Liver (tissue), 3 donors: ENCODE measurements at regions not wholly inside any gene's neighbourhood (a gene's known extent, or its start where the extent isn't known, plus 50 kb on each side); places are given as distances from the start of the nearest gene placed in this dataset.

Source experiments
- EGR1 ChIP-seq, 2 donors: IDR thresholded peaks; 2 replicates each; pipeline ENCODE4 v1.6.1; 2016 to 2018; ENCODE audit warnings: antibody characterized with exemption in 2 of 2, low read depth in 2 of 2
- FOXA1 ChIP-seq: IDR thresholded peaks from 2 replicates; pipeline ENCODE4 v1.6.1; 2016; ENCODE audit warnings: antibody characterized with exemption
- FOXA2 ChIP-seq: IDR thresholded peaks from 2 replicates; pipeline ENCODE4 v1.6.1; 2016; ENCODE audit warnings: antibody characterized with exemption
- JUND ChIP-seq, 2 donors: IDR thresholded peaks; 2 replicates each; pipeline ENCODE4 v1.6.1; 2016; ENCODE audit warnings: antibody characterized with exemption in 2 of 2
- NR2F2 ChIP-seq: IDR thresholded peaks from 2 replicates; pipeline ENCODE4 v1.6.1; 2016; ENCODE audit warnings: antibody characterized with exemption
- RAD21 ChIP-seq, 2 donors: IDR thresholded peaks; 2 replicates each; pipeline ENCODE4 v1.6.1; 2016; ENCODE audit warnings: antibody characterized with exemption in 2 of 2, mild to moderate bottlenecking in 2 of 2
- TAF1 ChIP-seq: conservative IDR thresholded peaks from 2 replicates; pipeline ENCODE4 v1.6.1; 2016; ENCODE audit warnings: antibody characterized with exemption, mild to moderate bottlenecking
- YY1 ChIP-seq: IDR thresholded peaks from 2 replicates; pipeline ENCODE4 v1.6.1; 2016; ENCODE audit warnings: antibody characterized with exemption, mild to moderate bottlenecking
- TF ChIP-seq, protein P1 (sequence below): fragments of 150-350 bp; IDR thresholded peaks from 2 replicates; pipeline ENCODE4 v1.5.1; 2017; ENCODE audit warnings: improper control_type of control experiment, low read depth, low read length; ENCODE audit not compliant: missing input control
- TF ChIP-seq, protein P2 (sequence below): IDR thresholded peaks from 2 replicates; pipeline ENCODE4 v1.6.1; 2016; ENCODE audit warnings: antibody characterized with exemption
- TF ChIP-seq, protein P3 (sequence below): IDR thresholded peaks from 2 replicates; pipeline ENCODE4 v1.6.1; 2016; ENCODE audit warnings: antibody characterized with exemption, mild to moderate bottlenecking
- TF ChIP-seq, protein P4 (sequence below): IDR thresholded peaks from 2 replicates; pipeline ENCODE4 v1.6.1; 2016; ENCODE audit warnings: antibody characterized with exemption
- donor health status: healthy.
- donor health status: healthy.

DNA sequence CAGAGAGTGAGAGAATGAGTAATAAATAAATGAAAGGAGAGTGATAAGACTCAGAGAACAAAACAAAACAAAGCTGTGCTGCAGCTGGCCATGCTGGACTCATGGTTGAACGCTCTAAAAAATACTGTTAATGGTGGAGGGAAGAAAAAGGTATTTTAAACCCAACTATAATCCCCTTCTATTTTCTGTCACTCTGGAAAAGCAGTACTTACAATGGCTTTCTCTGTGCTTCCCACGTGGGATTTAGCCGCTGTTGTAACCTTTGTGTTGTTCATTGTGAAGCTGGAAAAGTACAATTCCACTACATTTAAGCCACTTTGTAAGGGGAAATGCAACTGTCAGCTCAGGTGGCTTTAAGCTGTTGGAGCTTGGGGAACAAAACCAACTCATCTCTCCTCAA lies 917.7 kb downstream of the IGSF11 start:
- TF ChIP-seq, protein P1, sequence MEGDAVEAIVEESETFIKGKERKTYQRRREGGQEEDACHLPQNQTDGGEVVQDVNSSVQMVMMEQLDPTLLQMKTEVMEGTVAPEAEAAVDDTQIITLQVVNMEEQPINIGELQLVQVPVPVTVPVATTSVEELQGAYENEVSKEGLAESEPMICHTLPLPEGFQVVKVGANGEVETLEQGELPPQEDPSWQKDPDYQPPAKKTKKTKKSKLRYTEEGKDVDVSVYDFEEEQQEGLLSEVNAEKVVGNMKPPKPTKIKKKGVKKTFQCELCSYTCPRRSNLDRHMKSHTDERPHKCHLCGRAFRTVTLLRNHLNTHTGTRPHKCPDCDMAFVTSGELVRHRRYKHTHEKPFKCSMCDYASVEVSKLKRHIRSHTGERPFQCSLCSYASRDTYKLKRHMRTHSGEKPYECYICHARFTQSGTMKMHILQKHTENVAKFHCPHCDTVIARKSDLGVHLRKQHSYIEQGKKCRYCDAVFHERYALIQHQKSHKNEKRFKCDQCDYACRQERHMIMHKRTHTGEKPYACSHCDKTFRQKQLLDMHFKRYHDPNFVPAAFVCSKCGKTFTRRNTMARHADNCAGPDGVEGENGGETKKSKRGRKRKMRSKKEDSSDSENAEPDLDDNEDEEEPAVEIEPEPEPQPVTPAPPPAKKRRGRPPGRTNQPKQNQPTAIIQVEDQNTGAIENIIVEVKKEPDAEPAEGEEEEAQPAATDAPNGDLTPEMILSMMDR: no peak
- TF ChIP-seq TAF1 (no peak), NR2F2 (no peak), EGR1 (IDR thresholded peaks at IDR 0.05; ENCODE audit: low read depth in 2 of 2) (no peak), YY1 (no peak), RAD21 (IDR thresholded peaks at IDR 0.05) (no peak), FOXA1 (no peak), JUND (IDR thresholded peaks at IDR 0.05) (no peak), FOXA2 (no peak)
- TF ChIP-seq, protein P2, sequence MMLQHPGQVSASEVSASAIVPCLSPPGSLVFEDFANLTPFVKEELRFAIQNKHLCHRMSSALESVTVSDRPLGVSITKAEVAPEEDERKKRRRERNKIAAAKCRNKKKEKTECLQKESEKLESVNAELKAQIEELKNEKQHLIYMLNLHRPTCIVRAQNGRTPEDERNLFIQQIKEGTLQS: no peak
- TF ChIP-seq, protein P3, sequence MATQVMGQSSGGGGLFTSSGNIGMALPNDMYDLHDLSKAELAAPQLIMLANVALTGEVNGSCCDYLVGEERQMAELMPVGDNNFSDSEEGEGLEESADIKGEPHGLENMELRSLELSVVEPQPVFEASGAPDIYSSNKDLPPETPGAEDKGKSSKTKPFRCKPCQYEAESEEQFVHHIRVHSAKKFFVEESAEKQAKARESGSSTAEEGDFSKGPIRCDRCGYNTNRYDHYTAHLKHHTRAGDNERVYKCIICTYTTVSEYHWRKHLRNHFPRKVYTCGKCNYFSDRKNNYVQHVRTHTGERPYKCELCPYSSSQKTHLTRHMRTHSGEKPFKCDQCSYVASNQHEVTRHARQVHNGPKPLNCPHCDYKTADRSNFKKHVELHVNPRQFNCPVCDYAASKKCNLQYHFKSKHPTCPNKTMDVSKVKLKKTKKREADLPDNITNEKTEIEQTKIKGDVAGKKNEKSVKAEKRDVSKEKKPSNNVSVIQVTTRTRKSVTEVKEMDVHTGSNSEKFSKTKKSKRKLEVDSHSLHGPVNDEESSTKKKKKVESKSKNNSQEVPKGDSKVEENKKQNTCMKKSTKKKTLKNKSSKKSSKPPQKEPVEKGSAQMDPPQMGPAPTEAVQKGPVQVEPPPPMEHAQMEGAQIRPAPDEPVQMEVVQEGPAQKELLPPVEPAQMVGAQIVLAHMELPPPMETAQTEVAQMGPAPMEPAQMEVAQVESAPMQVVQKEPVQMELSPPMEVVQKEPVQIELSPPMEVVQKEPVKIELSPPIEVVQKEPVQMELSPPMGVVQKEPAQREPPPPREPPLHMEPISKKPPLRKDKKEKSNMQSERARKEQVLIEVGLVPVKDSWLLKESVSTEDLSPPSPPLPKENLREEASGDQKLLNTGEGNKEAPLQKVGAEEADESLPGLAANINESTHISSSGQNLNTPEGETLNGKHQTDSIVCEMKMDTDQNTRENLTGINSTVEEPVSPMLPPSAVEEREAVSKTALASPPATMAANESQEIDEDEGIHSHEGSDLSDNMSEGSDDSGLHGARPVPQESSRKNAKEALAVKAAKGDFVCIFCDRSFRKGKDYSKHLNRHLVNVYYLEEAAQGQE: no peak
- TF ChIP-seq, protein P4, sequence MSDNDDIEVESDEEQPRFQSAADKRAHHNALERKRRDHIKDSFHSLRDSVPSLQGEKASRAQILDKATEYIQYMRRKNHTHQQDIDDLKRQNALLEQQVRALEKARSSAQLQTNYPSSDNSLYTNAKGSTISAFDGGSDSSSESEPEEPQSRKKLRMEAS: no peak
